ENCODE measurements at regions not wholly inside any gene's neighbourhood (a gene's known extent, or its start where the extent isn't known, plus 50 kb on each side); places are given as distances from the start of the nearest gene placed in this dataset.
A peak's percentile ranks its signal among the peaks of the same experiment; 100 is the strongest.

- intact Hi-C loops (cut with DNase I), result no loop called here
- FAIRE-seq (no peak), DNase-seq (no peak)
- H3K4me1 ChIP-seq (ENCODE audit: control insufficient read depth in 2 of 3, insufficient read depth in 2 of 3, low read depth in 1 of 3, low read length in 3 of 3), result no peaks in the 10 kb centered on the region
- no peaks in the 10 kb centered on the region for H3K9me3 ChIP-seq (ENCODE audit: control insufficient read depth in 2 of 3, insufficient read depth in 1 of 3, low read length in 3 of 3)
- TF ChIP-seq CTCF (IDR thresholded peaks at IDR 0.05; ENCODE audit: borderline replicate concordance, extremely low read depth, insufficient read depth), result no peak
- no peaks in the 10 kb centered on the region for H3K36me3 ChIP-seq (ENCODE audit: control insufficient read depth in 2 of 3, insufficient read depth in 3 of 3, low read length in 3 of 3)
- no peak overlapping the region for H3K27ac ChIP-seq (ENCODE audit: low read depth in 2 of 2, low read length in 2 of 2)
- H3K27me3 ChIP-seq (ENCODE audit: control insufficient read depth, insufficient read depth, low read length), result no peaks in the 10 kb centered on the region
- no peak overlapping the region for H3K4me3 ChIP-seq (ENCODE audit: low read length in 3 of 3)
- no peak overlapping the region for H3K9ac ChIP-seq (ENCODE audit: low read length in 3 of 3)
Measured at GRCh38 chr4:163654621-163655020, 160.1 kb downstream of the TMA16 start.

GRCh38 chr4:163660636-163661035 lies 166.1 kb downstream of the TMA16 start:
- intact Hi-C loops (cut with DNase I), result no loop called here
- no peaks in the 10 kb centered on the region for H3K4me1 ChIP-seq (ENCODE audit: control insufficient read depth in 2 of 3, insufficient read depth in 2 of 3, low read depth in 1 of 3, low read length in 3 of 3)
- DNase-seq, result no peak
- TF ChIP-seq CTCF (IDR thresholded peaks at IDR 0.05; ENCODE audit: borderline replicate concordance, extremely low read depth, insufficient read depth), result no peak
- no peak overlapping the region for H3K4me3 ChIP-seq (ENCODE audit: low read length in 3 of 3)
- no peak overlapping the region for H3K9ac ChIP-seq (ENCODE audit: low read length in 3 of 3)
- H3K27me3 ChIP-seq (ENCODE audit: control insufficient read depth, insufficient read depth, low read length), result no peaks in the 10 kb centered on the region
- FAIRE-seq, result no peak
- H3K9me3 ChIP-seq (ENCODE audit: control insufficient read depth in 2 of 3, insufficient read depth in 1 of 3, low read length in 3 of 3), result no peaks in the 10 kb centered on the region
- H3K36me3 ChIP-seq (ENCODE audit: control insufficient read depth in 2 of 3, insufficient read depth in 3 of 3, low read length in 3 of 3), result no peaks in the 10 kb centered on the region
- no peak overlapping the region for H3K27ac ChIP-seq (ENCODE audit: low read depth in 2 of 2, low read length in 2 of 2)

- no peak for TF ChIP-seq CTCF (IDR thresholded peaks at IDR 0.05; ENCODE audit: borderline replicate concordance, extremely low read depth, insufficient read depth)
- Histone ChIP-seq H3K4me1 (ENCODE audit: control insufficient read depth in 2 of 3, insufficient read depth in 2 of 3, low read depth in 1 of 3, low read length in 3 of 3) (no peaks in the 10 kb centered on the region), H3K27me3 (ENCODE audit: control insufficient read depth, insufficient read depth, low read length) (no peaks in the 10 kb centered on the region), H3K36me3 (ENCODE audit: control insufficient read depth in 2 of 3, insufficient read depth in 3 of 3, low read length in 3 of 3) (no peaks in the 10 kb centered on the region), H3K4me3 (ENCODE audit: low read length in 3 of 3) (no peak overlapping the region), H3K27ac (ENCODE audit: low read depth in 2 of 2, low read length in 2 of 2) (no peak overlapping the region), H3K9me3 (ENCODE audit: control insufficient read depth in 2 of 3, insufficient read depth in 1 of 3, low read length in 3 of 3) (no peaks in the 10 kb centered on the region), H3K9ac (ENCODE audit: low read length in 3 of 3) (no peak overlapping the region)
- FAIRE-seq, result no peak
- DNase-seq, result peak in 1 of 5 donors; percentile 18
- intact Hi-C loops (cut with DNase I), result no loop called here
Measured at GRCh38 chr4:163662768-163663167, 168.3 kb downstream of the TMA16 start.
